ENCODE measurements at regions not wholly inside any gene's neighbourhood (a gene's known extent, or its start where the extent isn't known, plus 50 kb on each side); places are given as distances from the start of the nearest gene placed in this dataset.

DNA sequence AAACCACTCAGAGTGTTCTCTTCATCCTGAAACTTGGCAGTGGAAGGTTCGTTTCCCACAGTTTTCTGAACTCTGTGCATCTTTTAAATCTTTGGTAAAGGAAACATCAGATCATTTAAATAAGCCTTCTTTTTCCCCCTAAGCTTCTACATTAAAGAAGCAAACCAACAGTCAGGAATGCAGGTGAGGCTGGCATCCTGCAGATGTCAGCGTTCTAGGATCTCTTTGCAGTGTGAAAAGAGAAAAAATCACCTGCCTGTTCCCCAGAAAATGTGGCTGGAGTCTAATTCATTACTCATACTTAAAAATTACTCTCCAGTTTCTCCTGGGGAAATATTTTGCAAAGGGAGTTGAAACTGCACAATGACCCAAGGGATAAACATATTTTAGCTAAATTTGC is 64.5 kb upstream of the ZCCHC2 start:
- ATAC-seq, result no peak
- Histone ChIP-seq H3K27me3 (no peaks in the 10 kb centered on the region), H3K27ac (no peak overlapping the region), H3K4me1 (peaks cover 0 to 50% (median 7%) of the 10 kb centered on the region in 4 donors), H3K36me3 (no peaks in the 10 kb centered on the region), H3K9me3 (no peaks in the 10 kb centered on the region), H3K4me3 (no peak overlapping the region)
- WGBS (ENCODE audit: insufficient coverage, low coverage, low lambda C conversion rate, missing lambda C conversion rate), result 40% methylated on average over 2 of the region's 2 CpGs
- DNase-seq, result no peak
- TF ChIP-seq, protein P1, sequence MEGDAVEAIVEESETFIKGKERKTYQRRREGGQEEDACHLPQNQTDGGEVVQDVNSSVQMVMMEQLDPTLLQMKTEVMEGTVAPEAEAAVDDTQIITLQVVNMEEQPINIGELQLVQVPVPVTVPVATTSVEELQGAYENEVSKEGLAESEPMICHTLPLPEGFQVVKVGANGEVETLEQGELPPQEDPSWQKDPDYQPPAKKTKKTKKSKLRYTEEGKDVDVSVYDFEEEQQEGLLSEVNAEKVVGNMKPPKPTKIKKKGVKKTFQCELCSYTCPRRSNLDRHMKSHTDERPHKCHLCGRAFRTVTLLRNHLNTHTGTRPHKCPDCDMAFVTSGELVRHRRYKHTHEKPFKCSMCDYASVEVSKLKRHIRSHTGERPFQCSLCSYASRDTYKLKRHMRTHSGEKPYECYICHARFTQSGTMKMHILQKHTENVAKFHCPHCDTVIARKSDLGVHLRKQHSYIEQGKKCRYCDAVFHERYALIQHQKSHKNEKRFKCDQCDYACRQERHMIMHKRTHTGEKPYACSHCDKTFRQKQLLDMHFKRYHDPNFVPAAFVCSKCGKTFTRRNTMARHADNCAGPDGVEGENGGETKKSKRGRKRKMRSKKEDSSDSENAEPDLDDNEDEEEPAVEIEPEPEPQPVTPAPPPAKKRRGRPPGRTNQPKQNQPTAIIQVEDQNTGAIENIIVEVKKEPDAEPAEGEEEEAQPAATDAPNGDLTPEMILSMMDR (IDR thresholded peaks at IDR 0.05), result peak in 2 of 4 donors; percentile 8 to 16
- no peak for TF ChIP-seq POLR2A (IDR thresholded peaks at IDR 0.05)
- intact Hi-C loops (cut with DNase I), result loop anchor here in 1 of 2 donors (10.0 kb wide), 1 partner anchor 46 kb away; no protein-coding TSS in a partner anchor

DNA sequence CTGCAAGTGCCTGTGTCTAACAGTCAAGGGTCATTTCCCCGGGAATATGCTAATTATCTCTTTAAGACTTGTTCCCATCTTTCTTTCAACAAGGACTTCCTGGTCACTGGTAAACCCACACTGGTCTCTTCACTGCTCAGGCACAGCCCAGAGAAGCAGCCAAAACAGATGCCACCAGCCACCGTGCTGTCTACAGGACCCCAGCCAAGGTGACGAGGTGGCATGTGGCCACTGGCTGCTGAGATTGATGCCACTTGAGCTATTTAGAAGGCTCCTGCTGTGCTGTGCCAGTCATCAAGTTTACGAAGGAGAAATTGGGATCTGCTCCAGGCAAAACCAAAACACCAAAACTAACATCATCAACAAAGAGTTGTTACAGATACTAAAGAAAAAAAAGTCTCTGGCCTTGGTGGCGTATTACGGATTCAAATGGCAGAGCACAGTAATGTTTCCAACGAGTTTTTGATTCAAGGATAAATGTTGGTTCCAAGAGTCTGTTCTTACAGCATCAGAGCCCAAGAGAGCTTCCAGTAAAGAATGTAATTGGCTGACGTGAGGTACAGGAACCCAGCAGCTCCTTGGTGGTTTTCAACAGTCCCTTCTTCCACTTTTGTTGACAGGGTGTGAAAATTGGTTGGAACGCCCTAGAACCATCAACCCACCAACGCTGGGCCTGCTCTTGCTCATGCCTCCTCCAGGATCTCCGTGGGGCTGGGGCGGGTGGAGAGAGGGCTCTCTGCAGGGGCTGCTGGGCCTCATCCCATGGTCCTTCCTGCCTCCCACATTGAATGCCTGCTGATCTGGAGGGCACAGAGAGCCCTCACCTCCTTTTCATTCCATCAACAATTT is 63.7 kb upstream of the ZCCHC2 start:
- 53% methylated on average over 7 of the region's 12 CpGs for WGBS (ENCODE audit: insufficient coverage, low coverage, low lambda C conversion rate, missing lambda C conversion rate)
- peak; percentile 14 to 38 (median 18) for ATAC-seq

DNA sequence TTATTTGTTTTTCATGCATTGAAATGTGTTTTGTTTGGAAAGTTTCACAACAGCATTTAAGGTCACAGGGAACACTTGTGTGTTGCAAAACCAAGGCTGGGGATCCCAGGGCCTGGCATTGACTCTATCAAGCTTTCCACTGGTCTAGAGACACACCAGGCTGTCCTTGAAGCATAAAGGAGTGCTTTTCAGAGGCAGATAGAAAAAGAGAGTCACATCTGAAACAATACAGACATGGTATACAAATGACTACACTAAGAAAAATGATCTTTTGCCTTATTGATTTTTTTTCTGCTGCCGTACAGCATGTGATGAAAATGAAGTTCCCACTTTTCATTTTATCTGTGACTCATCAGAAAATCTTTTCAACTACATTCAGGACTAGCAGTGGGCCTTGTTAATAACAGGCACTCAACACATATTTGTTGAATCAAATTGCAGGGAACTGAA is 61.9 kb upstream of the ZCCHC2 start:
- ATAC-seq (peak; percentile 91 to 98 (median 92)), DNase-seq (peak; percentile 53 to 80 (median 72))
- Histone ChIP-seq H3K4me1 (peaks cover 0 to 32% (median 5%) of the 10 kb centered on the region in 4 donors), H3K4me3 (no peak overlapping the region), H3K27ac (peak overlapping the region in 1 of 3 donors; percentile 44), H3K9me3 (no peaks in the 10 kb centered on the region), H3K36me3 (no peaks in the 10 kb centered on the region), H3K27me3 (no peaks in the 10 kb centered on the region)
- intact Hi-C loops (cut with DNase I), result no loop called here
- WGBS (ENCODE audit: insufficient coverage, low coverage, low lambda C conversion rate, missing lambda C conversion rate), result 13% methylated on average over 1 of the region's 1 CpG
- TF ChIP-seq, protein P1 (IDR thresholded peaks at IDR 0.05), result no peak
- no peak for TF ChIP-seq POLR2A (IDR thresholded peaks at IDR 0.05)

More for the DNA sequence above, 63.7 kb upstream of the ZCCHC2 start:
- no peak for DNase-seq
- Histone ChIP-seq H3K27me3 (no peaks in the 10 kb centered on the region), H3K9me3 (no peaks in the 10 kb centered on the region), H3K4me1 (peaks cover 0 to 42% (median 5%) of the 10 kb centered on the region in 4 donors), H3K27ac (peak overlapping the region in 1 of 3 donors; percentile 11), H3K4me3 (no peak overlapping the region), H3K36me3 (no peaks in the 10 kb centered on the region)
- intact Hi-C loops (cut with DNase I), result loop anchor here in 1 of 2 donors (10.0 kb wide), 1 partner anchor 46 kb away; no protein-coding TSS in a partner anchor
- no peak for TF ChIP-seq POLR2A (IDR thresholded peaks at IDR 0.05)
- TF ChIP-seq, protein P1 (IDR thresholded peaks at IDR 0.05), result no peak

DNA sequence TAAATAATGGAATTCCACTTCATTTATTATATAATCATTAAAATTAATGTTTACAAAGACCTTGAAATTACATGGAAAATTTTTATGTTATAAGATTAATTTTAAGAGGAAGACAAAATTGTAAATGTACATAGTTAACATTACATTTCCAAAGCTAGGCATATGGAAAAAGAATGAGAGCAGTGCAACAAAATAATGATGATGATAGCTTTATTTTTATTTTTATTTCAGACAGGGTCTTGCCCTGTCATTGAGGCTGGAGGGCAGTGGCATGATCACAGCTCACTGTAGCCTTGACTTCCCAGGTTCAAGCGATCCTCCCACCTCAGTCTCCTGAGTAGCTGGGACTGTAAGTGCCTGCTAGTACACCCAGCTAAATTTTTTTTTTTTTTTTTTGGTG is 61.2 kb upstream of the ZCCHC2 start:
- WGBS (ENCODE audit: insufficient coverage, low coverage, low lambda C conversion rate, missing lambda C conversion rate), result 100% methylated on average over 1 of the region's 1 CpG
- H3K27ac ChIP-seq, result peak overlapping the region in 1 of 3 donors; percentile 44
- TF ChIP-seq, protein P1 (IDR thresholded peaks at IDR 0.05), result no peak
- TF ChIP-seq POLR2A (IDR thresholded peaks at IDR 0.05), result no peak
- ATAC-seq, result no peak
- H3K4me1 ChIP-seq, result peaks cover 0 to 32% (median 5%) of the 10 kb centered on the region in 4 donors
- H3K4me3 ChIP-seq, result no peak overlapping the region
- H3K27me3 ChIP-seq, result no peaks in the 10 kb centered on the region
- H3K36me3 ChIP-seq, result no peaks in the 10 kb centered on the region
- no peaks in the 10 kb centered on the region for H3K9me3 ChIP-seq
- DNase-seq, result no peak
- intact Hi-C loops (cut with DNase I), result no loop called here
